Hindlimb muscle (tissue), 1 donor: ENCODE measurements at regions not wholly inside any gene's neighbourhood (a gene's known extent, or its start where the extent isn't known, plus 50 kb on each side); places are given as distances from the start of the nearest gene placed in this dataset.
A peak's percentile ranks its signal among the peaks of the same experiment; 100 is the strongest.

Experiments used
- DNase-seq: peaks from one replicate; pipeline ENCODE4 v3.0.0-alpha.2; 2013

- DNase-seq: no peak
These were observed 1394.3 kb downstream of the TBC1D22A start for GRCh38 chr22:48156603-48157355.

DNA sequence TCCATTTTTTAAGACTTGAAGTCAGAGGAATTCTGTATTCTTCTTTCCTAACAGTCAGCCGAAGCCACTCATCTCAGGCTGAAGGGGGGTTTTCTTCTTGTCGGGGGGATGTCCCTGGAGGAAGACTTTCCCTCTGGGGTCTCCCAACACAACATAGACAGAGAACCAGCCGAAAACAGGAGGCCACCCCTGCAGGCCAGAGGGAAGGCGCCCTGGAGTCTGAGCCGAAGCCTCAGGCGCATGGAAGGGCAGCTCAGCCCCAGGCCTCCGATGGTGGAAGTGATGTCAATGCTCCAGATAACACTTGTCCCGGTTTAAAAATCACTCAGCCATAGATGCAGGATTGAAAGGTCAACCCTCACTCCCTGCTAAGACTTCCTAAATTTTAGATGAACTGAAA, 1393.0 kb downstream of the TBC1D22A start:
- DNase-seq: no peak

- no peak for DNase-seq
These were observed 1392.4 kb downstream of the TBC1D22A start for GRCh38 chr22:48154943-48155240.

GRCh38 chr22:48154169-48154942, 1391.9 kb downstream of the TBC1D22A start:
- no peak for DNase-seq

DNA sequence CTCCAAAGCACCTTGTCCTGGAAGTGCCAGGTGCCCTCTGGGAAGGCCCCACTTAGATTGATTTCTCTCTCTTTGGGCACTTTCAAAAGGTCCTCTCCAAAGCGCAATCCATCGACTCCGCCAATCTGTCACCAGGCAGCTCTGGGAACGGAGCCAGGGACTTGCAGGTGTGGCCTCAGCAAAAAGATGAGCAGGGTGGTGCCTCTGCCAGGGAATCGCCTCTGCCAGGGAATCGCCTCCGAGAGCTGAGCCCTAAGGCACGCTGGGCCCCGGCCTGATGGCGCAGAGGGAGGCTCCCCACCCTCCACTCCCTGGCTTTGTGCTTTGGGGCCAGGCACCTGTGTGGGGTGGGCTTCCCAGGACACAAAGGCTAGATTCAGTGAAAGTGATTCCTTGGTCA, 1391.3 kb downstream of the TBC1D22A start:
- DNase-seq: no peak

DNA sequence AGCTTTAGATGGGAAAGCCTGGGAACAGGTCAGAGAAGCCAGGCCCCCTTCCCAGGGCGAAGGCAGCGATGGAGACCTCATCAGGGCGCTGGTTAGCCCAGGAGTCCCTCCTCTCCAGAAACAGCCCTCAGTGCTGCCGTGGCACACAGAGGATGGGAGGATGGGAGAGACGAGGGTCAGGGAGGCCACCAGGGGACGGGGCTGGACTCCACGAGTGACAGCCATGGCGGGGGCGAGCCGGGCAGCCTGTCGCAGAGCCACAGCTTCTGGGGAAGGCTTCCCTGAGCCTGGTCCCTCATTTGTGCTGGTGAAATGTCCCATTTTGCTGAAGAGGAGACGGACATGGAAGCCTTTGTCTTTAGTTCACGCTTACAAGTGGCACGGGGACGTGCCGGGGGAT, 1390.5 kb downstream of the TBC1D22A start:
- no peak for DNase-seq

GRCh38 chr22:48152164-48152775, 1389.8 kb downstream of the TBC1D22A start:
- DNase-seq: no peak

DNA sequence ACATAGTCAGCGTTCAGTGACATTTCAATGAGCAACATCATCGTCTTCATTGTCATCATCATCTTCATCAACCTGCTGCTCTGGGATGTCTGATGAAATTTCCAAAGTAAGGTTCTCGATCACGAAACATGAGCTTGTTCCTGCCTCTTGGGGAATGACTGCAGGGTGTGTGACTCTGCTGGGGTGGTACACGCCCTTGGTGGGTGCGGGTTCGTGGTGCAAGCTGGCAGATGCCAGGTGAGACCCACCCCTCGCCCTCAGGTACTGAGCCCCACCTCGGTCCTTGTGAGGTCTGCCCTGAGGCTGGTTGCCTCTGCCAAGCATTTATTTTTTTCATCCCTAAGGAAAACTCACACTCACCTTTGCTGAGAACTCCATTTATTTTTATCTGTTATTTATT, 1389.2 kb downstream of the TBC1D22A start:
- DNase-seq: no peak

GRCh38 chr22:48147831-48148230, 1385.4 kb downstream of the TBC1D22A start:
- no peak for DNase-seq

GRCh38 chr22:48147404-48147803, 1385.0 kb downstream of the TBC1D22A start:
- DNase-seq: no peak

DNA sequence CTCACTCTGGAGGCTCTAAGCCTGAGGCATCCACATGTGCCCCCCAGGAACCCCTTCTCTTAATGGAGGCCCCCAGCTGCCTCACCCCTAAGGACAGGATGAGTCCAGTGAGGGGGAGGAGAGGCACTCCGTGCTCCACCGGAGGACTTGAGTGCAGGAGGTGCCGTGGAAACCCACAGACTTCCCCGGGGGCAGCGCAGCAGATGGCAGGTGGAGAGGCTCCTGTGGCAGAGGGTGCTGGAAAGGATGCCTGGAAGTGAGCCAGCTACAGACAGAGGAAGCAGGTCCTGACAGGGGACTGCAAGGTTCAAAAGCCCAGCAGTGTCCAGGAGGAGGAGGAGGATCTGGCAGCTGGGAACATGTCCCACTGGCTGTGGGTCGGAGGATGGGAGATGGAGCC, 1384.0 kb downstream of the TBC1D22A start:
- no peak for DNase-seq

DNA sequence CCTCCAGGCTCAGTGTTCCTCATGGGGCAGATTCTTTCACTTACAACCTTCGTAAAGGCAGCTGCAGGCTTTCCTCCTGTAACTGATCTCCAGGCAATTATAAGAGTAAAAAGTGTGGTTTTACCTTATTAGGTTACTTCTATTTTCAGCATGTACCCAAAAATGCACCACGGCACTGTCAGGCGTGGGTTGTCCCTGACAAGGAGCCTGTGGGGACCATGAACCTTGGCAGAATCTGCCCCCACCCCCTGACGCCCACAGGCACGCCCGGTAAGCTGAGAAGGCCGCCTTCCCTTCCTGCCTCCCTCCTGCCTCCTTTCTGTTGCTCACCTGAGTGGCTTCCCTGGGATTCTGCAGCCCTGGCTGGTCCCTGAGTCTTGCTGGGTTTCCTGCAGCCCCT, 1383.3 kb downstream of the TBC1D22A start:
- DNase-seq: no peak

DNA sequence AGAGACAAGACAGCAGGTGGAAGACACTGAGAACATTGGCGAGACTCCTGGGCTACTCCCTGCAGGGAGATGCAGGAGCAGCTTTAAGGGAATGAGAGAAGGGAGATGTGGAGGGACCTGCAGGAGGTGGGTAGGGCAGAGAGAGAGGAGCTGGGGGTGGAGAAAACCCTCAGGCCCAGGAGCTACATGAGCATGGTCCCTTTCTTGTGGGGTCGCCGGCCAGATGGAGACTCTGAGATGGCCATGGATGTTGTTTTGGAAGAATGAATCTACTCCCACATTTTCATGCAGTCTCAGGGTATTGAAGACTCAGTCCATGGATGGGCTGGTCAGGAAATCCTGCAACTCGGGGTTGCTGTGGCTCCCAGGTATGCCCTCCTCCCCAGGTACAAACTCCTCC, 1381.9 kb downstream of the TBC1D22A start:
- no peak for DNase-seq

GRCh38 chr22:48143856-48144255, 1381.4 kb downstream of the TBC1D22A start:
- DNase-seq: no peak

DNA sequence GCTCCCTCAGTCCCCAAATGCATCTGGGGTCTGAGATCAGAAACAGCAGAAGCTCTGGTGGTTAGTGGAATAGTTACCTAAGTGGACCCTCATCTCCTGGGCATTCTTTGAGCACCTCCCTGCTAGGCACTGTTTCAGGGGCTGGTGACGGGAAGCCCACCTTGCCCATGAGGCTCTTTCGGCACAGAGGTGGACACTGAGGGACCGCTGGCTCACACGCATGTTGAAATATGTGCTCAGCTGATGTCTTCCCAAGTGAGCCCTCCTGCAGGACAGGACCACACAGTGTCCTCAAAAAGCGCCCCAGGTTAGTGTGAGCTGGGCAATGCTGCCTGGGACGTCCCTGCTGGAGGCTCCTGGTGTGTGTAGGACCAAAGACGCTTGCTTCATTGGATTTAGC, 1379.9 kb downstream of the TBC1D22A start:
- no peak for DNase-seq

GRCh38 chr22:48141301-48141700, 1378.9 kb downstream of the TBC1D22A start:
- peak; percentile 11 for DNase-seq

- DNase-seq: no peak
These were observed 1377.9 kb downstream of the TBC1D22A start for GRCh38 chr22:48140261-48140813.

DNA sequence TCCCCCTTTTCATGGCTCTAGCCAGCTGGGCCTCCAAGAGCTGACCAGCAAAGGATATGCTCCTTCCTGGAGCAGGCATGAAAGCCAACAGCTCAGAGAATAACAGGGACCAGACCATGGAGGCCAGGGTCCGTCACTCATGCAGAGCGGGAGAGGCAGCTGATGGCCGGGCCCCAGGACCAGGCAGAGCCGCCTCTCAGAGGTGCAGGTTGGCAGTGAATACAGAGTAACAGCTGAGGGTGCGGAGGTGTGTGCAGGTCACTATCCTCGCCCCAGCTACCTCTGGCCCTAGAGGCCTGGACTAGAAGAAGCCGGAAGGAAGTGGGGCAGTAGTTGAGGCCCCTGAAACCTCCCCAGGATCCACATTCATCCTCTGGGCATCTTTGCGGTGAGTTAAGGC, 1377.3 kb downstream of the TBC1D22A start:
- no peak for DNase-seq

GRCh38 chr22:48138855-48139254, 1376.4 kb downstream of the TBC1D22A start:
- no peak for DNase-seq

- DNase-seq: no peak
These were observed 1376.0 kb downstream of the TBC1D22A start for GRCh38 chr22:48138427-48138826.

DNA sequence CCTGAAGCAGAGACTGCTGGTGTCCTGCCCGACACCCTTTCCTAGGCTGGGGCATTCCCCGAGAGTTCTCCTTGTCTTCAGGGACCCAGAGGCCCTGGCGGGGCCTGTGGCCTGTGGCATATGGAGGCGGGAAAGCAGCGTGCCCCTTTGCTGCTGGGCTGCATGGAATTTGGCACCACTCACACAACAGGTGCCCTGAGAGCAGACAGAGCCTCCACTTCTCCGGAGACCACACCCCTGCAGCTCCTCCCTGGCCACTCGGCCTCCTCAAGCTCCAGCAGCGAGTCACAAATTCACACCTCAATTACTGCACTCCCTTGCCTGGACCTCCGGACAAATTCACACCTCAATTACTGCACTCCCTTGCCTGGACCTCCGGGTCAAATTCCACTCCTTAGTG, 1375.2 kb downstream of the TBC1D22A start:
- no peak for DNase-seq

- no peak for DNase-seq
These were observed 1373.1 kb downstream of the TBC1D22A start for GRCh38 chr22:48135592-48135991.

DNA sequence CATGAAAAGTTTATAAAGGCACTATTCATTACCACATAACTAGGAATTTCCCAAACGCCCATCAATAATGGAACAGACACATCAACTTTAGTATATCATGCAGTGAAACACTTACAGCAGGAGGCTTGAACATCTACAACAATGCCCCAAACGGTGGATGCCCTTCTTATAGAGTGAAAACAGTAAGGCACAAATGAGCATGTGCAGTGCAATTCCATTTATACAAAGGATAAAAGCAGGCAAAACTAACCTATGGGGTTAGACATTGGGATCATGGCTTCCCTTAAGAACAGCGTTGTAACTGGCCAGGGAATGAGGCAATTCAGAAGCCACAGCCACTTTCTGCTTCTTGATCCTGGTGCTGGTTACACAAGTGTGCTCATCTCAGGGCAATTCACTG, 1363.0 kb downstream of the TBC1D22A start:
- DNase-seq: no peak

- no peak for DNase-seq
These were observed 1359.5 kb downstream of the TBC1D22A start for GRCh38 chr22:48121984-48122383.
